Kidney (tissue), 13 donors: ENCODE measurements at regions not wholly inside any gene's neighbourhood (a gene's known extent, or its start where the extent isn't known, plus 50 kb on each side); places are given as distances from the start of the nearest gene placed in this dataset.

Experiments used
- DNase-seq, 5 donors: peaks; one replicate each; pipeline ENCODE4 v3.0.0-alpha.2; 2013 to 2020
- FAIRE-seq: peaks from 2 replicates; lab custom pipeline; 2012; peaks lifted over from hg19 to GRCh38; lab: Jason Lieb, UNC
- H3K27ac ChIP-seq, 2 donors: one replicate each; pipeline ENCODE4 v1.7.0; 2013; ENCODE audit warnings: low read depth in 2 of 2, low read length in 2 of 2, inconsistent platforms in 1 of 2
- H3K27me3 ChIP-seq: one replicate; pipeline ENCODE4 v1.7.1; 2013; ENCODE audit warnings: low read length, inconsistent platforms; ENCODE audit not compliant: control insufficient read depth, insufficient read depth
- H3K36me3 ChIP-seq, 3 donors: one replicate each; pipeline versions ENCODE4 v1.7.0 to v1.7.1; 2013; ENCODE audit warnings: low read length in 3 of 3, control low read depth in 1 of 3, inconsistent platforms in 1 of 3; ENCODE audit not compliant: insufficient read depth in 3 of 3, control insufficient read depth in 2 of 3
- H3K4me1 ChIP-seq, 3 donors: one replicate each; pipeline versions ENCODE4 v1.7.0 to v1.7.1; 2013; ENCODE audit warnings: low read length in 3 of 3, inconsistent platforms in 1 of 3, low read depth in 1 of 3; ENCODE audit not compliant: control insufficient read depth in 2 of 3, insufficient read depth in 2 of 3
- H3K4me3 ChIP-seq, 3 donors: one replicate each; pipeline versions ENCODE4 v1.7.0 to v1.8.1; 2013; ENCODE audit warnings: low read length in 3 of 3, control low read depth in 1 of 3, inconsistent platforms in 1 of 3
- H3K9ac ChIP-seq, 3 donors: one replicate each; pipeline versions ENCODE4 v1.7.0 to v1.7.1; 2013; ENCODE audit warnings: low read length in 3 of 3, control low read depth in 1 of 3, inconsistent platforms in 1 of 3
- H3K9me3 ChIP-seq, 3 donors: one replicate each; pipeline versions ENCODE4 v1.7.0 to v1.7.1; 2013; ENCODE audit warnings: low read length in 3 of 3, control low read depth in 1 of 3, inconsistent platforms in 1 of 3; ENCODE audit not compliant: control insufficient read depth in 2 of 3, insufficient read depth in 1 of 3
- intact Hi-C: fragments of 100-400 bp; cut with DNase I; formaldehyde crosslinking; loops from one replicate; pipeline ENCODE4 v1.11.1; 2022
- TF ChIP-seq, protein P1 (sequence below): IDR thresholded peaks from 3 replicates; pipeline ENCODE4 v1.5.1; 2012; ENCODE audit warnings: mild to moderate bottlenecking, moderate library complexity, borderline replicate concordance; ENCODE audit not compliant: insufficient read depth; ENCODE audit errors: extremely low read depth
- donor health status: control.
- donor health status: control.
- donor health status: control.
- donor health status: control.
- donor health status: control.
- donor health status: DM: yes; HTN: yes; CAD: no.
- donor health status: Normal renal cell carcinoma (clear cell type).

DNA sequence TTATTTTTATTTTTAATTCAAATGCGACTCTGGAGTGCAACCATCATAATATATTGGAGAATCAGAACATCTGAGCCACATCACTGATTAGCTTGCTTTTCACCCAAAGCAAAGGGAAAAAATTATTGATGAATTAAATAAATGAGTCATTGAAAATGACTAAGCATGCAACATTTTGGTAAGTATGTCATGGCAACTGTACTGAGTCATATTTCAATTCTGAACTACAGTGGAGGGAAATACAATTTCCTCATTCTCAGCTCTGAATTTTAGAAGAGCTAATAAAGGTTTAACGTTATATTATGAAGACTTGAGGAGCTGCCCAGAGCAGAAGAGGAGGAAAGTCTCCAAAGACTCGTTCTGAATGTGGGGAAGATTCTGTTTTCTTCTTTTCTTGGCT is 89.6 kb upstream of the CCDC68 start:
- no peak overlapping the region for H3K9ac ChIP-seq
- no peaks in the 10 kb centered on the region for H3K36me3 ChIP-seq
- H3K4me1 ChIP-seq: no peaks in the 10 kb centered on the region
- intact Hi-C loops: no loop called here
- FAIRE-seq (no peak), DNase-seq (no peak)
- H3K27ac ChIP-seq: no peak overlapping the region
- TF ChIP-seq, protein P1, sequence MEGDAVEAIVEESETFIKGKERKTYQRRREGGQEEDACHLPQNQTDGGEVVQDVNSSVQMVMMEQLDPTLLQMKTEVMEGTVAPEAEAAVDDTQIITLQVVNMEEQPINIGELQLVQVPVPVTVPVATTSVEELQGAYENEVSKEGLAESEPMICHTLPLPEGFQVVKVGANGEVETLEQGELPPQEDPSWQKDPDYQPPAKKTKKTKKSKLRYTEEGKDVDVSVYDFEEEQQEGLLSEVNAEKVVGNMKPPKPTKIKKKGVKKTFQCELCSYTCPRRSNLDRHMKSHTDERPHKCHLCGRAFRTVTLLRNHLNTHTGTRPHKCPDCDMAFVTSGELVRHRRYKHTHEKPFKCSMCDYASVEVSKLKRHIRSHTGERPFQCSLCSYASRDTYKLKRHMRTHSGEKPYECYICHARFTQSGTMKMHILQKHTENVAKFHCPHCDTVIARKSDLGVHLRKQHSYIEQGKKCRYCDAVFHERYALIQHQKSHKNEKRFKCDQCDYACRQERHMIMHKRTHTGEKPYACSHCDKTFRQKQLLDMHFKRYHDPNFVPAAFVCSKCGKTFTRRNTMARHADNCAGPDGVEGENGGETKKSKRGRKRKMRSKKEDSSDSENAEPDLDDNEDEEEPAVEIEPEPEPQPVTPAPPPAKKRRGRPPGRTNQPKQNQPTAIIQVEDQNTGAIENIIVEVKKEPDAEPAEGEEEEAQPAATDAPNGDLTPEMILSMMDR: no peak
- H3K27me3 ChIP-seq: no peaks in the 10 kb centered on the region
- H3K4me3 ChIP-seq: no peak overlapping the region
- H3K9me3 ChIP-seq: no peaks in the 10 kb centered on the region

DNA sequence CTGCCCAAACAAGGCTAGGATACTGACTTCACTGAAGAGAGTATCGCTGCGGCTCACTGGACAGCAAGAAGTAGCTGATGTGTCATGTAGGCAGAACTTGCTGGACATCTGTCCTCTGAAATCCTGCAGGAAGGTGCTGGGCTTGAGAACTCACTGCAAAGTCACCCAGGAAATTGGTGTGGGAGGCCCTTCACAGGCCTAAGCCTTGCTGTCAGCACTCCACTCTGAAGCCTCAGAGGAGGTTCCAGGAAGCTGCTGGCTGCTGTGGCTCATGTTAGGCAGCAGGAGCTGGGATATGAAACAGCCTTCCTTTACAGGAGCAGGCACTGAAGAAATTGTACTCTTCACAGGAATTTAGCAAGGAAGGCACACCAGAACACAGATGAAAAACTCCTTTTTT is 88.3 kb upstream of the CCDC68 start:
- Histone ChIP-seq H3K36me3 (no peaks in the 10 kb centered on the region), H3K27ac (no peak overlapping the region), H3K9ac (no peak overlapping the region), H3K4me3 (no peak overlapping the region), H3K27me3 (no peaks in the 10 kb centered on the region), H3K4me1 (no peaks in the 10 kb centered on the region), H3K9me3 (no peaks in the 10 kb centered on the region)
- FAIRE-seq (no peak), DNase-seq (no peak)
- TF ChIP-seq, protein P1: no peak
- intact Hi-C loops: no loop called here

DNA sequence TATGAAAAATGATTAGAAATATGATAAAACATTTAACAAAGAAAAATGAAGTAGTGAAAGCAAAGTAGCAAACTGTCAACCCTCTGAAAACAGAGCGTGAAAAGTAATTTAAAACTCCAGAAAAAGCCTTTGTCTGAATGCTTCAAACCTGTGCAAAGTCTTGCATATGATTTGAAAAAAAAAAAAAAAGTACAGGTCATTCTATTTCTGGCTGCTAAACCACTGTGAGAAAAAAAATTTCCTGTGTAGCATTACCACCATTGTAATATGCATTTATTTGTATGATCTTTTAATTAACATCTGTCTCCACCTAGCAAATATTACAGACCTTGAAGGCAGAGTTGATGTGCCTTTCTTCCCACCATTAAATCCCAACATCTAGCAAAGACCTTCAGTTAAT is 82.1 kb upstream of the CCDC68 start:
- Histone ChIP-seq H3K36me3 (no peaks in the 10 kb centered on the region), H3K9ac (no peak overlapping the region), H3K27ac (no peak overlapping the region), H3K27me3 (no peaks in the 10 kb centered on the region), H3K4me1 (no peaks in the 10 kb centered on the region), H3K4me3 (no peak overlapping the region), H3K9me3 (no peaks in the 10 kb centered on the region)
- no peak for DNase-seq
- no peak for FAIRE-seq
- intact Hi-C loops: no loop called here
- TF ChIP-seq, protein P1: no peak

DNA sequence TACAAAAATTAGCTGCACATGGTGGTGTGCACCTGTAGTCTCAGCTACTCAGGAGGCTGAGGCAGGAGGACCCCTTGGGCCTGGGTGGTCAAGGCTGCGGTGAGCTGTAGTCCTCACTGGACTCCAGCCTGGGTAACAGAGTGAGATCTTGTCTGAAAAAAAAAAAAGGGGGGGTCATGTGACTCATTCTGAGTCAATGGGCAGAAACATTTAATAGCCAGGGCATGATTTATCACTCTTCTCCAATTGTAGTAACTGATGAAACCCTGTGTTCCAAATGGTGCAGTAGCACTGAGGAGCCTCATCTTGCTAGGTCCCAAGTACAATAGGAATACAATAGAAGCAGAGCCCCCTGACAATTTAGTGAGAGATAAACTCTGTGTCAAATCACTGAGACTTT is 78.9 kb upstream of the CCDC68 start:
- Histone ChIP-seq H3K9ac (no peak overlapping the region), H3K9me3 (no peaks in the 10 kb centered on the region), H3K27me3 (no peaks in the 10 kb centered on the region), H3K27ac (no peak overlapping the region), H3K36me3 (no peaks in the 10 kb centered on the region), H3K4me3 (no peak overlapping the region), H3K4me1 (no peaks in the 10 kb centered on the region)
- intact Hi-C loops: no loop called here
- DNase-seq (no peak), FAIRE-seq (no peak)
- TF ChIP-seq, protein P1: no peak
